ENCODE measurements at regions not wholly inside any gene's neighbourhood (a gene's known extent, or its start where the extent isn't known, plus 50 kb on each side); places are given as distances from the start of the nearest gene placed in this dataset.
"Not testable (repeated sequence)": the region's sequence is repeated elsewhere in the genome, so short reads cannot be mapped to it uniquely, and the experiment has no call there.

DNA sequence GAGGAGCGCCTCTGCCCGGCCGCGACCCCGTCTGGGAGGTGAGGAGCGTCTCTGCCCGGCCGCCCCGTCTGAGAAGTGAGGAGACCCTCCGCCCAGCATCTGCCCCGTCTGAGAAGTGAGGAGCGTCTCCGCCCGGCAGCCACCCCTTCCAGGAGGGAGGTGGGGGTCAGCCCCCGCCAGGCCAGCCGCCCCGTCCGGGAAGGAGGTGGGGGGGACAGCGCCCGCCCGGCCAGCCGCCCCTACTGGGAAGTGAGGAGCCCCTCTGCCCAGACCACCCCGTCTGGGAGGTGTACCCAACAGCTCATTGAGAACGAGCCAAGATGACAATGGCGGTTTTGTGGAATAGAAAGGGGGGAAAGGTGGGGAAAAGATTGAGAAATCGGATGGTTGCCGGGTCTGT is 164.6 kb downstream of the TEX36 start:
- TF ChIP-seq CTCF, POLR2A (IDR thresholded peaks at IDR 0.05): not testable (repeated sequence)
